ENCODE measurements at regions not wholly inside any gene's neighbourhood (a gene's known extent, or its start where the extent isn't known, plus 50 kb on each side); places are given as distances from the start of the nearest gene placed in this dataset.

GRCh38 chr4:171718069-171718468 is 95.1 kb upstream of the GALNTL6 start:
- Histone ChIP-seq H3K36me3 (ENCODE audit: insufficient read depth) (no peaks in the 10 kb centered on the region), H3K27ac (ENCODE audit: low read depth) (no peak overlapping the region), H3K9me2 (ENCODE audit: insufficient read depth) (0 out of 2 replicates have a peak, but pooled peaks cover 7% of the 10 kb centered on the region), H3F3A (replicated peaks; ENCODE audit: low read depth) (no peaks in the 10 kb centered on the region), H3K4me2 (no peak overlapping the region), H2AFZ (no peak overlapping the region), H3K4me3 (no peak overlapping the region), H4K20me1 (replicated peaks; ENCODE audit: insufficient read depth) (no peaks in the 10 kb centered on the region), H3K27me3 (ENCODE audit: insufficient read depth) (no peaks in the 10 kb centered on the region), H3K79me2 (replicated peaks; ENCODE audit: insufficient read depth) (no peaks in the 10 kb centered on the region), H3K4me1 (ENCODE audit: insufficient read depth) (no peaks in the 10 kb centered on the region)
- H3K4me1 Mint-ChIP-seq: no peaks in the 10 kb centered on the region; the same call in 1 of the 3 replicates
- peaks cover 2% of the 10 kb centered on the region for H3K27me3 Mint-ChIP-seq (ENCODE audit: insufficient read depth, low read depth, poor library complexity)
- H3K36me3 Mint-ChIP-seq (ENCODE audit: low read depth): peaks cover 9% of the 10 kb centered on the region; the same call in 1 of the 3 replicates
- ATAC-seq (no peak), DNase-seq (ENCODE audit: low spot score) (no peak)
- no peak overlapping the region for H3K27ac Mint-ChIP-seq
- no peak overlapping the region for H3K4me3 Mint-ChIP-seq
- TF ChIP-seq, protein P1, sequence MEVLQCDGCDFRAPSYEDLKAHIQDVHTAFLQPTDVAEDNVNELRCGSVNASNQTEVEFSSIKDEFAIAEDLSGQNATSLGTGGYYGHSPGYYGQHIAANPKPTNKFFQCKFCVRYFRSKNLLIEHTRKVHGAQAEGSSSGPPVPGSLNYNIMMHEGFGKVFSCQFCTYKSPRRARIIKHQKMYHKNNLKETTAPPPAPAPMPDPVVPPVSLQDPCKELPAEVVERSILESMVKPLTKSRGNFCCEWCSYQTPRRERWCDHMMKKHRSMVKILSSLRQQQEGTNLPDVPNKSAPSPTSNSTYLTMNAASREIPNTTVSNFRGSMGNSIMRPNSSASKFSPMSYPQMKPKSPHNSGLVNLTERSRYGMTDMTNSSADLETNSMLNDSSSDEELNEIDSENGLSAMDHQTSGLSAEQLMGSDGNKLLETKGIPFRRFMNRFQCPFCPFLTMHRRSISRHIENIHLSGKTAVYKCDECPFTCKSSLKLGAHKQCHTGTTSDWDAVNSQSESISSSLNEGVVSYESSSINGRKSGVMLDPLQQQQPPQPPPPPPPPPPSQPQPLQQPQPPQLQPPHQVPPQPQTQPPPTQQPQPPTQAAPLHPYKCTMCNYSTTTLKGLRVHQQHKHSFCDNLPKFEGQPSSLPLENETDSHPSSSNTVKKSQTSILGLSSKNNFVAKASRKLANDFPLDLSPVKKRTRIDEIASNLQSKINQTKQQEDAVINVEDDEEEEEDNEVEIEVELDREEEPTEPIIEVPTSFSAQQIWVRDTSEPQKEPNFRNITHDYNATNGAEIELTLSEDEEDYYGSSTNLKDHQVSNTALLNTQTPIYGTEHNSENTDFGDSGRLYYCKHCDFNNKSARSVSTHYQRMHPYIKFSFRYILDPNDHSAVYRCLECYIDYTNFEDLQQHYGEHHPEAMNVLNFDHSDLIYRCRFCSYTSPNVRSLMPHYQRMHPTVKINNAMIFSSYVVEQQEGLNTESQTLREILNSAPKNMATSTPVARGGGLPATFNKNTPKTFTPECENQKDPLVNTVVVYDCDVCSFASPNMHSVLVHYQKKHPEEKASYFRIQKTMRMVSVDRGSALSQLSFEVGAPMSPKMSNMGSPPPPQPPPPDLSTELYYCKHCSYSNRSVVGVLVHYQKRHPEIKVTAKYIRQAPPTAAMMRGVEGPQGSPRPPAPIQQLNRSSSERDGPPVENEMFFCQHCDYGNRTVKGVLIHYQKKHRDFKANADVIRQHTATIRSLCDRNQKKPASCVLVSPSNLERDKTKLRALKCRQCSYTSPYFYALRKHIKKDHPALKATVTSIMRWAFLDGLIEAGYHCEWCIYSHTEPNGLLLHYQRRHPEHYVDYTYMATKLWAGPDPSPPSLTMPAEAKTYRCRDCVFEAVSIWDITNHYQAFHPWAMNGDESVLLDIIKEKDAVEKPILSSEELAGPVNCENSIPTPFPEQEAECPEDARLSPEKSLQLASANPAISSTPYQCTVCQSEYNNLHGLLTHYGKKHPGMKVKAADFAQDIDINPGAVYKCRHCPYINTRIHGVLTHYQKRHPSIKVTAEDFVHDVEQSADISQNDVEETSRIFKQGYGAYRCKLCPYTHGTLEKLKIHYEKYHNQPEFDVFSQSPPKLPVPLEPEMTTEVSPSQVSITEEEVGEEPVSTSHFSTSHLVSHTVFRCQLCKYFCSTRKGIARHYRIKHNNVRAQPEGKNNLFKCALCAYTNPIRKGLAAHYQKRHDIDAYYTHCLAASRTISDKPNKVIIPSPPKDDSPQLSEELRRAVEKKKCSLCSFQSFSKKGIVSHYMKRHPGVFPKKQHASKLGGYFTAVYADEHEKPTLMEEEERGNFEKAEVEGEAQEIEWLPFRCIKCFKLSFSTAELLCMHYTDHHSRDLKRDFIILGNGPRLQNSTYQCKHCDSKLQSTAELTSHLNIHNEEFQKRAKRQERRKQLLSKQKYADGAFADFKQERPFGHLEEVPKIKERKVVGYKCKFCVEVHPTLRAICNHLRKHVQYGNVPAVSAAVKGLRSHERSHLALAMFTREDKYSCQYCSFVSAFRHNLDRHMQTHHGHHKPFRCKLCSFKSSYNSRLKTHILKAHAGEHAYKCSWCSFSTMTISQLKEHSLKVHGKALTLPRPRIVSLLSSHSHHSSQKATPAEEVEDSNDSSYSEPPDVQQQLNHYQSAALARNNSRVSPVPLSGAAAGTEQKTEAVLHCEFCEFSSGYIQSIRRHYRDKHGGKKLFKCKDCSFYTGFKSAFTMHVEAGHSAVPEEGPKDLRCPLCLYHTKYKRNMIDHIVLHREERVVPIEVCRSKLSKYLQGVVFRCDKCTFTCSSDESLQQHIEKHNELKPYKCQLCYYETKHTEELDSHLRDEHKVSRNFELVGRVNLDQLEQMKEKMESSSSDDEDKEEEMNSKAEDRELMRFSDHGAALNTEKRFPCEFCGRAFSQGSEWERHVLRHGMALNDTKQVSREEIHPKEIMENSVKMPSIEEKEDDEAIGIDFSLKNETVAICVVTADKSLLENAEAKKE (CRISPR knock-in tag; IDR thresholded peaks at IDR 0.05): no peak
- TF ChIP-seq ZNF114 (CRISPR knock-in tag; IDR thresholded peaks at IDR 0.05) (no peak), POLR2AphosphoS5 (IDR thresholded peaks at IDR 0.05; ENCODE audit: low read depth) (no peak), STAT1 (IDR thresholded peaks at IDR 0.05; ENCODE audit: unreplicated experiment) (no peak), JUNB (IDR thresholded peaks at IDR 0.05; ENCODE audit: unreplicated experiment) (no peak), CREB1 (CRISPR knock-in tag; IDR thresholded peaks at IDR 0.05; ENCODE audit: low read depth) (no peak), EZH2phosphoT487 (IDR thresholded peaks at IDR 0.05; ENCODE audit: unreplicated experiment) (no peak), NANOG (IDR thresholded peaks at IDR 0.05; ENCODE audit: borderline replicate concordance) (no peak)
- H3K9me3 Mint-ChIP-seq: peaks cover 23% of the 10 kb centered on the region

Data from GM23338 (cell line).